HEK293 (cell line): ENCODE measurements at regions not wholly inside any gene's neighbourhood (a gene's known extent, or its start where the extent isn't known, plus 50 kb on each side); places are given as distances from the start of the nearest gene placed in this dataset.

Experiments
- CTCF ChIA-PET: fragments of 350-600 bp; formaldehyde crosslinking; extraction: SDS; loops from one replicate; lab custom pipeline; 2021; ENCODE audit warnings: antibody characterized with exemption; lab: Yijun Ruan, JAX
- POLR2A ChIA-PET: fragments of 300-600 bp; formaldehyde crosslinking; extraction: SDS; loops from one replicate; lab custom pipeline; 2020; ENCODE audit warnings: antibody characterized with exemption, inconsistent platforms; lab: Yijun Ruan, JAX
- H3K27ac ChIP-seq: fragments of 200-500 bp; sonication (Bioruptor generic); 2 replicates; pipeline ENCODE4 v1.5.1; 2014; ENCODE audit warnings: low read depth, low read length, control low read depth, inconsistent platforms; ENCODE audit errors: extremely low read depth
- H3K36me3 ChIP-seq, 2 experiments: fragments of 200-500 bp in 1 of 2; sonication (Bioruptor generic) in 1 of 2; 1 replicate in 1 of 2; 2 replicates in 1 of 2; pipeline ENCODE4 v1.5.1; 2014 to 2017; ENCODE audit warnings: inconsistent platforms in 2 of 2, low read length in 2 of 2; ENCODE audit not compliant: control insufficient read depth in 2 of 2, insufficient read depth in 1 of 2
- H3K4me1 ChIP-seq: fragments of 200-500 bp; sonication (Bioruptor generic); 2 replicates; pipeline ENCODE4 v1.5.1; 2014; ENCODE audit warnings: mild to moderate bottlenecking, low read length, inconsistent platforms; ENCODE audit not compliant: control insufficient read depth, insufficient read depth
- H3K4me3 ChIP-seq: 2 replicates; pipeline ENCODE4 v1.5.1; 2011; ENCODE audit warnings: low read depth, mild to moderate bottlenecking, control low read depth, low read length, moderate library complexity
- H3K9me3 ChIP-seq: fragments of 200-500 bp; sonication (Bioruptor generic); 2 replicates; pipeline ENCODE4 v1.5.1; 2014; ENCODE audit warnings: low read depth, low read length, inconsistent platforms; ENCODE audit not compliant: control insufficient read depth, insufficient read depth
- CTCF ChIP-seq: fragments of 450-650 bp; formaldehyde crosslinking; IDR thresholded peaks from 2 replicates; pipeline ENCODE4 v1.5.1; 2016; ENCODE audit warnings: missing biosample characterization, missing genetic modification characterization
- FEZF1 ChIP-seq: fragments of 450-650 bp; formaldehyde crosslinking; IDR thresholded peaks from 2 replicates; pipeline ENCODE4 v1.5.1; 2016; ENCODE audit warnings: missing biosample characterization, missing genetic modification characterization
- HOXD13 ChIP-seq: sonication (generic); formaldehyde crosslinking; IDR thresholded peaks from 2 replicates; pipeline ENCODE4 v1.8.0; 2022; ENCODE audit warnings: missing genetic modification reagents, borderline replicate concordance
- INSM2 ChIP-seq: fragments of 450-650 bp; formaldehyde crosslinking; IDR thresholded peaks from 2 replicates; pipeline ENCODE4 v1.5.1; 2016; ENCODE audit warnings: missing biosample characterization, missing genetic modification characterization
- MEIS1 ChIP-seq: sonication (generic); formaldehyde crosslinking; IDR thresholded peaks from 2 replicates; pipeline ENCODE4 v1.8.1; 2022; ENCODE audit warnings: missing genetic modification reagents, mild to moderate bottlenecking, borderline replicate concordance
- OVOL3 ChIP-seq: fragments of 450-650 bp; formaldehyde crosslinking; IDR thresholded peaks from 2 replicates; pipeline ENCODE4 v1.5.1; 2016; ENCODE audit warnings: missing biosample characterization, missing genetic modification characterization
- REST ChIP-seq: fragments of 450-650 bp; formaldehyde crosslinking; IDR thresholded peaks from 2 replicates; pipeline ENCODE4 v1.5.1; 2016; ENCODE audit warnings: missing biosample characterization, missing genetic modification characterization
- ZBTB6 ChIP-seq: fragments of 450-650 bp; formaldehyde crosslinking; IDR thresholded peaks from 2 replicates; pipeline ENCODE4 v1.5.1; 2017; ENCODE audit warnings: missing biosample characterization, missing genetic modification characterization
- ZNF112 ChIP-seq: fragments of 450-650 bp; formaldehyde crosslinking; IDR thresholded peaks from 2 replicates; pipeline ENCODE4 v1.5.0; 2017; ENCODE audit warnings: missing biosample characterization, missing genetic modification characterization
- ZNF114 ChIP-seq: fragments of 450-650 bp; formaldehyde crosslinking; IDR thresholded peaks from 2 replicates; pipeline ENCODE4 v1.5.0; 2017; ENCODE audit warnings: missing biosample characterization, missing genetic modification characterization
- ZNF148 ChIP-seq: fragments of 450-650 bp; formaldehyde crosslinking; IDR thresholded peaks from 2 replicates; pipeline ENCODE4 v1.5.0; 2017; ENCODE audit warnings: missing biosample characterization, missing genetic modification characterization, borderline replicate concordance
- ZNF16 ChIP-seq: fragments of 450-650 bp; formaldehyde crosslinking; IDR thresholded peaks from 2 replicates; pipeline ENCODE4 v1.5.1; 2016; ENCODE audit warnings: low read depth, missing biosample characterization, missing genetic modification characterization
- ZNF2 ChIP-seq: fragments of 450-650 bp; formaldehyde crosslinking; IDR thresholded peaks from 2 replicates; pipeline ENCODE4 v1.5.1; 2016; ENCODE audit warnings: missing biosample characterization, missing genetic modification characterization
- ZNF221 ChIP-seq: fragments of 450-650 bp; formaldehyde crosslinking; IDR thresholded peaks from 2 replicates; pipeline ENCODE4 v1.5.1; 2017; ENCODE audit warnings: missing biosample characterization, missing genetic modification characterization, borderline replicate concordance
- ZNF248 ChIP-seq: fragments of 450-650 bp; formaldehyde crosslinking; IDR thresholded peaks from 2 replicates; pipeline ENCODE4 v1.5.1; 2017; ENCODE audit warnings: missing biosample characterization, missing genetic modification characterization
- ZNF335 ChIP-seq: fragments of 450-650 bp; formaldehyde crosslinking; conservative IDR thresholded peaks from 2 replicates; pipeline ENCODE4 v1.5.1; 2016; ENCODE audit warnings: missing biosample characterization, missing genetic modification characterization
- ZNF366 ChIP-seq: fragments of 450-650 bp; formaldehyde crosslinking; conservative IDR thresholded peaks from 2 replicates; pipeline ENCODE4 v1.5.1; 2016; ENCODE audit warnings: missing biosample characterization, missing genetic modification characterization
- ZNF449 ChIP-seq: fragments of 450-650 bp; formaldehyde crosslinking; IDR thresholded peaks from 2 replicates; pipeline ENCODE4 v1.5.1; 2017; ENCODE audit warnings: missing biosample characterization, mild to moderate bottlenecking, missing genetic modification characterization, moderate library complexity
- ZNF488 ChIP-seq: fragments of 450-650 bp; formaldehyde crosslinking; IDR thresholded peaks from 2 replicates; pipeline ENCODE4 v1.5.1; 2016; ENCODE audit warnings: missing biosample characterization, missing genetic modification characterization
- ZNF654 ChIP-seq: fragments of 450-650 bp; formaldehyde crosslinking; IDR thresholded peaks from 2 replicates; pipeline ENCODE4 v1.5.1; 2016; ENCODE audit warnings: low read depth, missing biosample characterization, missing genetic modification characterization
- ZNF747 ChIP-seq: fragments of 450-650 bp; formaldehyde crosslinking; IDR thresholded peaks from 2 replicates; pipeline ENCODE4 v1.5.1; 2016; ENCODE audit warnings: missing biosample characterization, missing genetic modification characterization
- ZNF837 ChIP-seq: fragments of 450-650 bp; formaldehyde crosslinking; IDR thresholded peaks from 2 replicates; pipeline ENCODE4 v1.5.1; 2016; ENCODE audit warnings: missing biosample characterization, missing genetic modification characterization

- TF ChIP-seq CTCF (tag by site-specific recombination) (peak; percentile 28; the same call in 1 of the 2 replicates), ZNF335 (tag by site-specific recombination) (peak; percentile 47; the same call in 1 of the 2 replicates)
Observed at GRCh38 chr9:3732077-3733038, 206.6 kb upstream of the RFX3 start (continued).

- POLR2A ChIA-PET, result no interaction called here
- Histone ChIP-seq H3K9me3 (no peaks in the 10 kb centered on the region), H3K4me1 (no peaks in the 10 kb centered on the region), H3K4me3 (no peak overlapping the region), H3K36me3 (no peaks in the 10 kb centered on the region), H3K27ac (no peak overlapping the region)
- TF ChIP-seq ZNF16 (tag by site-specific recombination), result no peak
- TF ChIP-seq FEZF1 (tag by site-specific recombination), result no peak
- TF ChIP-seq ZNF837 (tag by site-specific recombination), result no peak
- no peak for TF ChIP-seq OVOL3 (tag by site-specific recombination)
- no peak for TF ChIP-seq ZNF2 (tag by site-specific recombination)
- TF ChIP-seq ZNF654 (tag by site-specific recombination), result no peak
- no peak for TF ChIP-seq ZNF366 (tag by site-specific recombination)
- no peak for TF ChIP-seq ZNF248
- no peak for TF ChIP-seq ZNF114 (tag by site-specific recombination)
- no peak for TF ChIP-seq ZNF112 (tag by site-specific recombination)
- TF ChIP-seq ZNF488 (tag by site-specific recombination), result no peak
- no peak for TF ChIP-seq REST (tag by site-specific recombination)
- no peak for TF ChIP-seq ZNF148 (tag by site-specific recombination)
- no peak for TF ChIP-seq INSM2
- no peak for TF ChIP-seq ZBTB6 (tag by site-specific recombination)
- no peak for TF ChIP-seq HOXD13 (CRISPR knock-in tag)
- TF ChIP-seq MEIS1, result no peak
- TF ChIP-seq ZNF221 (tag by site-specific recombination), result no peak
- no peak for TF ChIP-seq ZNF449 (tag by site-specific recombination)
- TF ChIP-seq ZNF747 (tag by site-specific recombination), result no peak
- CTCF ChIA-PET, result interaction anchor here (3.5 kb wide), 1 partner anchor 263 kb away, joined by 14 read pairs; no protein-coding TSS in a partner anchor
Observed at GRCh38 chr9:3730511-3730922, 204.7 kb upstream of the RFX3 start.
